ENCODE measurements at regions not wholly inside any gene's neighbourhood (a gene's known extent, or its start where the extent isn't known, plus 50 kb on each side); places are given as distances from the start of the nearest gene placed in this dataset.

GRCh38 chr13:107743983-107744382, 471.4 kb downstream of the LIG4 start:
- H3K36me3 ChIP-seq (ENCODE audit: control insufficient read depth in 1 of 2, insufficient read depth in 2 of 2, low read length in 2 of 2): no peaks in the 10 kb centered on the region
- no peak overlapping the region for H3K27ac ChIP-seq (ENCODE audit: low read depth, low read length)
- H3K27me3 ChIP-seq (ENCODE audit: control insufficient read depth in 1 of 2, insufficient read depth in 2 of 2, low read length in 2 of 2): no peaks in the 10 kb centered on the region
- H3K4me1 ChIP-seq (ENCODE audit: control insufficient read depth in 1 of 2, insufficient read depth in 2 of 2, low read length in 2 of 2): no peaks in the 10 kb centered on the region
- H3K9ac ChIP-seq (ENCODE audit: low read depth in 1 of 2, low read length in 2 of 2): no peak overlapping the region
- no peak overlapping the region for H3K4me3 ChIP-seq (ENCODE audit: low read depth in 1 of 2, low read length in 2 of 2)
- H3K9me3 ChIP-seq (ENCODE audit: control insufficient read depth in 1 of 2, low read length in 2 of 2): no peaks in the 10 kb centered on the region

- Histone ChIP-seq H3K36me3 (ENCODE audit: control insufficient read depth in 1 of 2, insufficient read depth in 2 of 2, low read length in 2 of 2) (no peaks in the 10 kb centered on the region), H3K27ac (ENCODE audit: low read depth, low read length) (no peak overlapping the region), H3K27me3 (ENCODE audit: control insufficient read depth in 1 of 2, insufficient read depth in 2 of 2, low read length in 2 of 2) (no peaks in the 10 kb centered on the region), H3K9me3 (ENCODE audit: control insufficient read depth in 1 of 2, low read length in 2 of 2) (no peaks in the 10 kb centered on the region), H3K9ac (ENCODE audit: low read depth in 1 of 2, low read length in 2 of 2) (no peak overlapping the region), H3K4me3 (ENCODE audit: low read depth in 1 of 2, low read length in 2 of 2) (no peak overlapping the region), H3K4me1 (ENCODE audit: control insufficient read depth in 1 of 2, insufficient read depth in 2 of 2, low read length in 2 of 2) (no peaks in the 10 kb centered on the region)
These were observed 471.8 kb downstream of the LIG4 start for GRCh38 chr13:107743526-107743925.

- Histone ChIP-seq H3K4me3 (ENCODE audit: low read depth in 1 of 2, low read length in 2 of 2) (no peak overlapping the region), H3K36me3 (ENCODE audit: control insufficient read depth in 1 of 2, insufficient read depth in 2 of 2, low read length in 2 of 2) (no peaks in the 10 kb centered on the region), H3K9me3 (ENCODE audit: control insufficient read depth in 1 of 2, low read length in 2 of 2) (no peaks in the 10 kb centered on the region), H3K27me3 (ENCODE audit: control insufficient read depth in 1 of 2, insufficient read depth in 2 of 2, low read length in 2 of 2) (no peaks in the 10 kb centered on the region), H3K4me1 (ENCODE audit: control insufficient read depth in 1 of 2, insufficient read depth in 2 of 2, low read length in 2 of 2) (no peaks in the 10 kb centered on the region), H3K9ac (ENCODE audit: low read depth in 1 of 2, low read length in 2 of 2) (no peak overlapping the region), H3K27ac (ENCODE audit: low read depth, low read length) (no peak overlapping the region)
These were observed 472.2 kb downstream of the LIG4 start for GRCh38 chr13:107743100-107743499.

GRCh38 chr13:107742544-107742943, 472.8 kb downstream of the LIG4 start:
- H3K9me3 ChIP-seq (ENCODE audit: control insufficient read depth in 1 of 2, low read length in 2 of 2): no peaks in the 10 kb centered on the region

GRCh38 chr13:107738004-107738403, 477.3 kb downstream of the LIG4 start:
- Histone ChIP-seq H3K4me3 (ENCODE audit: low read depth in 1 of 2, low read length in 2 of 2) (no peak overlapping the region), H3K9me3 (ENCODE audit: control insufficient read depth in 1 of 2, low read length in 2 of 2) (no peaks in the 10 kb centered on the region), H3K4me1 (ENCODE audit: control insufficient read depth in 1 of 2, insufficient read depth in 2 of 2, low read length in 2 of 2) (no peaks in the 10 kb centered on the region), H3K27me3 (ENCODE audit: control insufficient read depth in 1 of 2, insufficient read depth in 2 of 2, low read length in 2 of 2) (no peaks in the 10 kb centered on the region), H3K27ac (ENCODE audit: low read depth, low read length) (no peak overlapping the region), H3K36me3 (ENCODE audit: control insufficient read depth in 1 of 2, insufficient read depth in 2 of 2, low read length in 2 of 2) (no peaks in the 10 kb centered on the region), H3K9ac (ENCODE audit: low read depth in 1 of 2, low read length in 2 of 2) (no peak overlapping the region)

More at GRCh38 chr13:107742544-107742943, 472.8 kb downstream of the LIG4 start:
- Histone ChIP-seq H3K4me1 (ENCODE audit: control insufficient read depth in 1 of 2, insufficient read depth in 2 of 2, low read length in 2 of 2) (no peaks in the 10 kb centered on the region), H3K9ac (ENCODE audit: low read depth in 1 of 2, low read length in 2 of 2) (no peak overlapping the region), H3K27ac (ENCODE audit: low read depth, low read length) (no peak overlapping the region), H3K27me3 (ENCODE audit: control insufficient read depth in 1 of 2, insufficient read depth in 2 of 2, low read length in 2 of 2) (no peaks in the 10 kb centered on the region), H3K4me3 (ENCODE audit: low read depth in 1 of 2, low read length in 2 of 2) (no peak overlapping the region), H3K36me3 (ENCODE audit: control insufficient read depth in 1 of 2, insufficient read depth in 2 of 2, low read length in 2 of 2) (no peaks in the 10 kb centered on the region)

GRCh38 chr13:107736731-107737130, 478.6 kb downstream of the LIG4 start:
- Histone ChIP-seq H3K4me3 (ENCODE audit: low read depth in 1 of 2, low read length in 2 of 2) (no peak overlapping the region), H3K9ac (ENCODE audit: low read depth in 1 of 2, low read length in 2 of 2) (no peak overlapping the region), H3K27ac (ENCODE audit: low read depth, low read length) (no peak overlapping the region), H3K36me3 (ENCODE audit: control insufficient read depth in 1 of 2, insufficient read depth in 2 of 2, low read length in 2 of 2) (no peaks in the 10 kb centered on the region), H3K9me3 (ENCODE audit: control insufficient read depth in 1 of 2, low read length in 2 of 2) (no peaks in the 10 kb centered on the region), H3K4me1 (ENCODE audit: control insufficient read depth in 1 of 2, insufficient read depth in 2 of 2, low read length in 2 of 2) (no peaks in the 10 kb centered on the region), H3K27me3 (ENCODE audit: control insufficient read depth in 1 of 2, insufficient read depth in 2 of 2, low read length in 2 of 2) (no peaks in the 10 kb centered on the region)

GRCh38 chr13:107736170-107736569, 479.2 kb downstream of the LIG4 start:
- Histone ChIP-seq H3K9ac (ENCODE audit: low read depth in 1 of 2, low read length in 2 of 2) (no peak overlapping the region), H3K4me3 (ENCODE audit: low read depth in 1 of 2, low read length in 2 of 2) (no peak overlapping the region), H3K36me3 (ENCODE audit: control insufficient read depth in 1 of 2, insufficient read depth in 2 of 2, low read length in 2 of 2) (no peaks in the 10 kb centered on the region), H3K27me3 (ENCODE audit: control insufficient read depth in 1 of 2, insufficient read depth in 2 of 2, low read length in 2 of 2) (no peaks in the 10 kb centered on the region), H3K27ac (ENCODE audit: low read depth, low read length) (no peak overlapping the region), H3K4me1 (ENCODE audit: control insufficient read depth in 1 of 2, insufficient read depth in 2 of 2, low read length in 2 of 2) (no peaks in the 10 kb centered on the region), H3K9me3 (ENCODE audit: control insufficient read depth in 1 of 2, low read length in 2 of 2) (no peaks in the 10 kb centered on the region)

- Histone ChIP-seq H3K4me1 (ENCODE audit: control insufficient read depth in 1 of 2, insufficient read depth in 2 of 2, low read length in 2 of 2) (no peaks in the 10 kb centered on the region), H3K4me3 (ENCODE audit: low read depth in 1 of 2, low read length in 2 of 2) (no peak overlapping the region), H3K36me3 (ENCODE audit: control insufficient read depth in 1 of 2, insufficient read depth in 2 of 2, low read length in 2 of 2) (no peaks in the 10 kb centered on the region), H3K9ac (ENCODE audit: low read depth in 1 of 2, low read length in 2 of 2) (no peak overlapping the region), H3K27ac (ENCODE audit: low read depth, low read length) (no peak overlapping the region), H3K9me3 (ENCODE audit: control insufficient read depth in 1 of 2, low read length in 2 of 2) (no peaks in the 10 kb centered on the region), H3K27me3 (ENCODE audit: control insufficient read depth in 1 of 2, insufficient read depth in 2 of 2, low read length in 2 of 2) (no peaks in the 10 kb centered on the region)
These were observed 480.3 kb downstream of the LIG4 start for GRCh38 chr13:107734891-107735625.

GRCh38 chr13:107733276-107733675, 482.1 kb downstream of the LIG4 start:
- no peak overlapping the region for H3K9ac ChIP-seq (ENCODE audit: low read depth in 1 of 2, low read length in 2 of 2)
- no peaks in the 10 kb centered on the region for H3K9me3 ChIP-seq (ENCODE audit: control insufficient read depth in 1 of 2, low read length in 2 of 2)
- no peak overlapping the region for H3K27ac ChIP-seq (ENCODE audit: low read depth, low read length)
- no peaks in the 10 kb centered on the region for H3K4me1 ChIP-seq (ENCODE audit: control insufficient read depth in 1 of 2, insufficient read depth in 2 of 2, low read length in 2 of 2)
- no peak overlapping the region for H3K4me3 ChIP-seq (ENCODE audit: low read depth in 1 of 2, low read length in 2 of 2)
- H3K27me3 ChIP-seq (ENCODE audit: control insufficient read depth in 1 of 2, insufficient read depth in 2 of 2, low read length in 2 of 2): no peaks in the 10 kb centered on the region
- no peaks in the 10 kb centered on the region for H3K36me3 ChIP-seq (ENCODE audit: control insufficient read depth in 1 of 2, insufficient read depth in 2 of 2, low read length in 2 of 2)

GRCh38 chr13:107730813-107731212, 484.5 kb downstream of the LIG4 start:
- Histone ChIP-seq H3K36me3 (ENCODE audit: control insufficient read depth in 1 of 2, insufficient read depth in 2 of 2, low read length in 2 of 2) (no peaks in the 10 kb centered on the region), H3K27ac (ENCODE audit: low read depth, low read length) (no peak overlapping the region), H3K4me3 (ENCODE audit: low read depth in 1 of 2, low read length in 2 of 2) (no peak overlapping the region), H3K4me1 (ENCODE audit: control insufficient read depth in 1 of 2, insufficient read depth in 2 of 2, low read length in 2 of 2) (no peaks in the 10 kb centered on the region), H3K9me3 (ENCODE audit: control insufficient read depth in 1 of 2, low read length in 2 of 2) (no peaks in the 10 kb centered on the region), H3K27me3 (ENCODE audit: control insufficient read depth in 1 of 2, insufficient read depth in 2 of 2, low read length in 2 of 2) (no peaks in the 10 kb centered on the region), H3K9ac (ENCODE audit: low read depth in 1 of 2, low read length in 2 of 2) (no peak overlapping the region)

All from duodenal mucosa (tissue), 2 donors.